Upper lobe of left lung (tissue), 4 donors: ENCODE measurements at regions not wholly inside any gene's neighbourhood (a gene's known extent, or its start where the extent isn't known, plus 50 kb on each side); places are given as distances from the start of the nearest gene placed in this dataset.

ENCODE experiments used
- CTCF ChIP-seq, 6 experiments: fragments of 450-650 bp in 4 of 6; fragments of 200-600 bp in 2 of 6; sonication (generic) in 2 of 6; IDR thresholded peaks; one replicate each; pipeline ENCODE4 v1.5.1; 2016 to 2019; ENCODE audit warnings: antibody characterized with exemption in 6 of 6
- POLR2A ChIP-seq, 4 donors: fragments of 450-650 bp; IDR thresholded peaks; one replicate each; pipeline ENCODE4 v1.5.1; 2016 to 2017; ENCODE audit warnings: antibody characterized with exemption in 4 of 4, mild to moderate bottlenecking in 2 of 4

- TF ChIP-seq CTCF (IDR thresholded peaks at IDR 0.05), result no peak
- no peak for TF ChIP-seq POLR2A (IDR thresholded peaks at IDR 0.05)
Observed at GRCh38 chr10:121322776-121323175, 275.5 kb downstream of the FGFR2 start.
